Small intestine (tissue), 7 donors: ENCODE measurements at regions not wholly inside any gene's neighbourhood (a gene's known extent, or its start where the extent isn't known, plus 50 kb on each side); places are given as distances from the start of the nearest gene placed in this dataset.

Experiments used
- DNase-seq, 2 donors: peaks; one replicate each; pipeline versions ENCODE4 v3.0.0 to v3.0.0-alpha.2; 2013
- FAIRE-seq: peaks from 2 replicates; lab custom pipeline; 2012; peaks lifted over from hg19 to GRCh38; lab: Jason Lieb, UNC
- H3K27ac ChIP-seq, 3 donors: one replicate each; pipeline ENCODE4 v1.5.1; 2013; ENCODE audit warnings: low read length in 2 of 3, mild to moderate bottlenecking in 2 of 3, control low read depth in 1 of 3, inconsistent platforms in 1 of 3, low read depth in 1 of 3, moderate library complexity in 1 of 3
- H3K27me3 ChIP-seq, 3 donors: one replicate each; pipeline ENCODE4 v1.6.1; 2013; ENCODE audit warnings: low read length in 3 of 3, inconsistent platforms in 1 of 3; ENCODE audit not compliant: control insufficient read depth in 3 of 3, insufficient read depth in 3 of 3
- H3K36me3 ChIP-seq, 3 donors: one replicate each; pipeline ENCODE4 v1.6.1; 2013; ENCODE audit warnings: low read length in 3 of 3, inconsistent platforms in 1 of 3, low read depth in 1 of 3, mild to moderate bottlenecking in 1 of 3, moderate library complexity in 1 of 3; ENCODE audit not compliant: control insufficient read depth in 3 of 3, insufficient read depth in 2 of 3
- H3K4me1 ChIP-seq, 3 donors: one replicate each; pipeline ENCODE4 v1.6.1; 2013; ENCODE audit warnings: low read length in 2 of 3, inconsistent platforms in 1 of 3, low read depth in 1 of 3, mild to moderate bottlenecking in 1 of 3, moderate library complexity in 1 of 3; ENCODE audit not compliant: control insufficient read depth in 3 of 3, insufficient read depth in 2 of 3
- H3K4me3 ChIP-seq, 3 donors: one replicate each; pipeline ENCODE4 v1.5.1; 2013; ENCODE audit warnings: low read length in 3 of 3, control low read depth in 1 of 3, inconsistent platforms in 1 of 3, low read depth in 1 of 3, mild to moderate bottlenecking in 1 of 3, moderate library complexity in 1 of 3
- H3K9me3 ChIP-seq, 2 donors: one replicate each; pipeline ENCODE4 v1.6.1; 2013; ENCODE audit warnings: low read depth in 1 of 2, low read length in 1 of 2; ENCODE audit not compliant: control insufficient read depth in 2 of 2, insufficient read depth in 1 of 2
- WGBS, 3 donors: extraction: QIAGEN DNeasy Blood & Tissue Kit; methylation state at CpG; one replicate each; pipeline ENCODE4 v1.1.7; 2013; 5-methylcytosine and 5-hydroxymethylcytosine counted together
- donor health status: healthy with polysubstance abuse.
- donor health status: control.
- donor health status: control.
- donor health status: Bipolar disorder and iron deficiency.
- donor health status: healthy.

- 79 to 86% (median 82%) methylated on average over 10 of the region's 10 CpGs for WGBS, 3 donors
These were observed 208.1 kb upstream of the S1PR3 start for GRCh38 chr9:88782931-88783710.

GRCh38 chr9:88783711-88784083 lies 207.6 kb upstream of the S1PR3 start:
- FAIRE-seq (no peak), DNase-seq (no peak)
- Histone ChIP-seq H3K4me1 (no peaks in the 10 kb centered on the region), H3K4me3 (no peak overlapping the region), H3K36me3 (no peaks in the 10 kb centered on the region), H3K9me3 (no peaks in the 10 kb centered on the region), H3K27ac (no peak overlapping the region), H3K27me3 (no peaks in the 10 kb centered on the region)
- 55 to 79% (median 69%) methylated on average over 4 of the region's 4 CpGs for WGBS, 3 donors

More at GRCh38 chr9:88782931-88783710, 208.1 kb upstream of the S1PR3 start:
- Histone ChIP-seq H3K4me3 (no peak overlapping the region), H3K4me1 (no peaks in the 10 kb centered on the region), H3K27me3 (no peaks in the 10 kb centered on the region), H3K27ac (no peak overlapping the region), H3K9me3 (no peaks in the 10 kb centered on the region), H3K36me3 (no peaks in the 10 kb centered on the region)
- no peak for FAIRE-seq
- no peak for DNase-seq

GRCh38 chr9:88784960-88785359 lies 206.3 kb upstream of the S1PR3 start:
- H3K27ac ChIP-seq, result no peak overlapping the region
- H3K9me3 ChIP-seq, result no peaks in the 10 kb centered on the region
- no peak for DNase-seq
- H3K36me3 ChIP-seq, result no peaks in the 10 kb centered on the region
- no peaks in the 10 kb centered on the region for H3K4me1 ChIP-seq
- FAIRE-seq, result no peak
- H3K27me3 ChIP-seq, result no peaks in the 10 kb centered on the region
- no peak overlapping the region for H3K4me3 ChIP-seq
- 60 to 78% (median 73%) methylated on average over 3 of the region's 3 CpGs for WGBS, 3 donors

- Histone ChIP-seq H3K36me3 (no peaks in the 10 kb centered on the region), H3K27ac (no peak overlapping the region), H3K4me1 (no peaks in the 10 kb centered on the region), H3K9me3 (no peaks in the 10 kb centered on the region), H3K4me3 (no peak overlapping the region), H3K27me3 (no peaks in the 10 kb centered on the region)
- FAIRE-seq, result no peak
- DNase-seq, result no peak
- WGBS, 3 donors, result 58 to 61% (median 61%) methylated on average over 12 of the region's 12 CpGs
These were observed 204.8 kb upstream of the S1PR3 start for GRCh38 chr9:88786291-88787079.

GRCh38 chr9:88789785-88790184 lies 201.5 kb upstream of the S1PR3 start:
- no peak for FAIRE-seq
- no peak overlapping the region for H3K27ac ChIP-seq

GRCh38 chr9:88791105-88791805 lies 200.0 kb upstream of the S1PR3 start:
- Histone ChIP-seq H3K27ac (no peak overlapping the region), H3K36me3 (no peaks in the 10 kb centered on the region), H3K4me3 (no peak overlapping the region), H3K4me1 (no peaks in the 10 kb centered on the region), H3K9me3 (no peaks in the 10 kb centered on the region), H3K27me3 (no peaks in the 10 kb centered on the region)
- no peak for FAIRE-seq
- DNase-seq, result no peak

More at GRCh38 chr9:88789785-88790184, 201.5 kb upstream of the S1PR3 start:
- no peaks in the 10 kb centered on the region for H3K36me3 ChIP-seq
- no peaks in the 10 kb centered on the region for H3K9me3 ChIP-seq
- DNase-seq, result no peak
- H3K4me3 ChIP-seq, result no peak overlapping the region
- H3K4me1 ChIP-seq, result no peaks in the 10 kb centered on the region
- 90 to 92% (median 90%) methylated on average over 3 of the region's 3 CpGs for WGBS, 3 donors
- no peaks in the 10 kb centered on the region for H3K27me3 ChIP-seq

- Histone ChIP-seq H3K9me3 (no peaks in the 10 kb centered on the region), H3K4me1 (no peaks in the 10 kb centered on the region), H3K4me3 (no peak overlapping the region), H3K27me3 (no peaks in the 10 kb centered on the region), H3K27ac (no peak overlapping the region), H3K36me3 (no peaks in the 10 kb centered on the region)
- WGBS, 3 donors, result 65 to 83% (median 76%) methylated on average over 3 of the region's 3 CpGs
- no peak for FAIRE-seq
- DNase-seq, result no peak
These were observed 198.8 kb upstream of the S1PR3 start for GRCh38 chr9:88792502-88792901.

- no peaks in the 10 kb centered on the region for H3K9me3 ChIP-seq
- no peak overlapping the region for H3K4me3 ChIP-seq
- DNase-seq (no peak), FAIRE-seq (no peak)
- no peaks in the 10 kb centered on the region for H3K4me1 ChIP-seq
- H3K36me3 ChIP-seq, result no peaks in the 10 kb centered on the region
- 61 to 82% (median 72%) methylated on average over 5 of the region's 5 CpGs for WGBS, 3 donors
- no peaks in the 10 kb centered on the region for H3K27me3 ChIP-seq
- no peak overlapping the region for H3K27ac ChIP-seq
These were observed 197.2 kb upstream of the S1PR3 start for GRCh38 chr9:88794100-88794499.
